ENCODE measurements at regions not wholly inside any gene's neighbourhood (a gene's known extent, or its start where the extent isn't known, plus 50 kb on each side); places are given as distances from the start of the nearest gene placed in this dataset.
"Not testable (repeated sequence)": the region's sequence is repeated elsewhere in the genome, so short reads cannot be mapped to it uniquely, and the experiment has no call there.

DNA sequence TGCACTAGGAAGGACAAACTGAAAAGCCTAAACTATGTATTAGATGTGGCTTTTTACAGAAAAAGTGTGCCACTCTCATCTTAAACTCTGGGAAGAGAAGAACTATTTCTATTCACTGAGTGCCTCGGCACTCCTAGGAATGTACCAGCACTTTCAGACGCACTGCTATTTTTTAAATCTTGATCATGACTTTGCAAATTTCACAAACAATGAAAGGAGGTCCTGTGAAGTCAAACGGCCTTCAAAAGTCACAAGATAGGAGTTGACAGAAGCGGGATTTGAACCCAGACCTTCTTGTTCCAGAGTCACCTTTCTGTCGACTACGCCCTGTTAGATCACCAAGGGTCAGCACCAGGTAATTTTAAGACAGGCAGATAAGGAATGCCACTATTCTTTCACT lies 365.4 kb downstream of the VRK1 start:
- ChIA-PET CTCF (no interaction called here), POLR2A (no interaction called here)

DNA sequence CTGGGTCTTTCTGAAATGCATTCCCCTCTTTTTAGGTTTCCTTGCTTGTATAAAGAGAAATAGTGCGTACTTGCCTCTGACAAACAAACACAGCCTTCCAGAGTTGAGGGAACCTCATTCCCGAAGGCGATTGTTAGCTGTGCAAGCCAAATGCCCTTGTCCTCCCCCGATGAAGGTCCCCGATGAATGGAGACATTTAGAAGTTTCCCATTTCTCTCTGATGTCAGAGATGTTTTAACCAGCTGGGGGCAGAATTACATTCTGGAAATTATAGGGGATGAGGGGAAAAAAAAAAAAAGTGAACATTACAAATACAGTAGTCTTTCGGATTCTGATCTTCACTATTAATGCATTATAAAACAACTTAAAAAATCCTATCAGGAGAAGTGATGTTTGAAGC lies 366.8 kb downstream of the VRK1 start:
- ChIA-PET POLR2A (no interaction called here), CTCF (no interaction called here)
- peaks cover 44% of the 10 kb centered on the region for H3K9me3 ChIP-seq (ENCODE audit: control insufficient read depth, insufficient read depth, low read length)
- no peaks in the 10 kb centered on the region for H3K27me3 ChIP-seq (ENCODE audit: control insufficient read depth, insufficient read depth, low read length)
- no peak overlapping the region for H3K4me3 ChIP-seq (ENCODE audit: low read depth, low read length)
- TF ChIP-seq, protein P1, sequence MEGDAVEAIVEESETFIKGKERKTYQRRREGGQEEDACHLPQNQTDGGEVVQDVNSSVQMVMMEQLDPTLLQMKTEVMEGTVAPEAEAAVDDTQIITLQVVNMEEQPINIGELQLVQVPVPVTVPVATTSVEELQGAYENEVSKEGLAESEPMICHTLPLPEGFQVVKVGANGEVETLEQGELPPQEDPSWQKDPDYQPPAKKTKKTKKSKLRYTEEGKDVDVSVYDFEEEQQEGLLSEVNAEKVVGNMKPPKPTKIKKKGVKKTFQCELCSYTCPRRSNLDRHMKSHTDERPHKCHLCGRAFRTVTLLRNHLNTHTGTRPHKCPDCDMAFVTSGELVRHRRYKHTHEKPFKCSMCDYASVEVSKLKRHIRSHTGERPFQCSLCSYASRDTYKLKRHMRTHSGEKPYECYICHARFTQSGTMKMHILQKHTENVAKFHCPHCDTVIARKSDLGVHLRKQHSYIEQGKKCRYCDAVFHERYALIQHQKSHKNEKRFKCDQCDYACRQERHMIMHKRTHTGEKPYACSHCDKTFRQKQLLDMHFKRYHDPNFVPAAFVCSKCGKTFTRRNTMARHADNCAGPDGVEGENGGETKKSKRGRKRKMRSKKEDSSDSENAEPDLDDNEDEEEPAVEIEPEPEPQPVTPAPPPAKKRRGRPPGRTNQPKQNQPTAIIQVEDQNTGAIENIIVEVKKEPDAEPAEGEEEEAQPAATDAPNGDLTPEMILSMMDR (IDR thresholded peaks at IDR 0.05; ENCODE audit: low read depth, low read length) = no peak
- DNase-seq (ENCODE audit: low read depth, low spot score) = no peak
- no peak overlapping the region for H3K27ac ChIP-seq (ENCODE audit: low read depth, low read length)

More for the DNA sequence above, 365.4 kb downstream of the VRK1 start:
- DNase-seq (ENCODE audit: low read depth, low spot score) = no peak
- H3K27ac ChIP-seq (ENCODE audit: low read depth, low read length) = no peak overlapping the region
- no peak overlapping the region for H3K4me3 ChIP-seq (ENCODE audit: low read depth, low read length)
- TF ChIP-seq, protein P1 (IDR thresholded peaks at IDR 0.05; ENCODE audit: low read depth, low read length) = no peak
- no peaks in the 10 kb centered on the region for H3K27me3 ChIP-seq (ENCODE audit: control insufficient read depth, insufficient read depth, low read length)
- peaks cover 48% of the 10 kb centered on the region for H3K9me3 ChIP-seq (ENCODE audit: control insufficient read depth, insufficient read depth, low read length)

DNA sequence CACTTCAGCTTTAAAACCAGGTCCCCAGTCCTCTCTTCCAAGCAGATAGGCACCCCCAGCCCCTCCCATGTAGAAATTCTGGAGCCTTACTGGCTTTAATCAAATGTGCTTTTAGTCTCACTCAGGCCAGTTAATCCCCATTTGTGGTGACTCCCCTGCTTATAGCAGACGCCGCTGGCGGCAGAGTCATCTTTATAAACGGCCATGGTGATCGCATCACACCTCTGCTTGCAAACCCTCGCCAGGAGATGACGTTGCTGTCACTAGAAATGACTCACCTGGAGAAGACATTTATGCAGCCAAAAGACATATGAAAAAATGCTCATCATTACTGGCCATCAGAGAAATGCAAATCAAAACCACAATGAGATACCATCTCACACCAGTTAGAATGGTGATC lies 369.3 kb downstream of the VRK1 start:
- H3K4me3 ChIP-seq (ENCODE audit: low read depth, low read length) = no peak overlapping the region
- H3K9me3 ChIP-seq (ENCODE audit: control insufficient read depth, insufficient read depth, low read length) = peaks cover 40% of the 10 kb centered on the region
- DNase-seq (ENCODE audit: low read depth, low spot score) = no peak
- POLR2A ChIA-PET = no interaction called here
- CTCF ChIA-PET = no interaction called here
- TF ChIP-seq, protein P1 (IDR thresholded peaks at IDR 0.05; ENCODE audit: low read depth, low read length) = no peak
- no peak overlapping the region for H3K27ac ChIP-seq (ENCODE audit: low read depth, low read length)
- H3K27me3 ChIP-seq (ENCODE audit: control insufficient read depth, insufficient read depth, low read length) = no peaks in the 10 kb centered on the region

DNA sequence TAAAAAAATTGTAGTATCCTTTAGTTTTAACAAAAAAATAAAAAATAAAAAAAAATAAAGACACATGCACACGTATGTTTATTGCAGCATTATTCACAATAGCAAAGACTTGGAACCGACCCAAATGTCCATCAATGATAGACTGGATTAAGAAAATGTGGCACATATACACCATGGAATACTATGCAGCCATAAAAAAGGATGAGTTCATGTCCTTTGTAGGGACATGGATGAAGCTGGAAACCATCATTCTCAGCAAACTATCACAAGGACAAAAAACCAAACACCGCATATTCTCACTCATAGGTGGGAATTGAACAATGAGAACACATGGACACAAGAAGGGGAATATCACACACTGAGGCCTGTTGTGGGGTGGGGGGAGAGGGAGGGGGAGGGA lies 370.4 kb downstream of the VRK1 start:
- POLR2A ChIA-PET; CTCF ChIA-PET; H3K27ac ChIP-seq (ENCODE audit: low read depth, low read length); H3K4me3 ChIP-seq (ENCODE audit: low read depth, low read length); H3K27me3 ChIP-seq (ENCODE audit: control insufficient read depth, insufficient read depth, low read length); DNase-seq (ENCODE audit: low read depth, low spot score): not testable (repeated sequence)
- H3K9me3 ChIP-seq (ENCODE audit: control insufficient read depth, insufficient read depth, low read length) = peaks cover 40% of the 10 kb centered on the region

DNA sequence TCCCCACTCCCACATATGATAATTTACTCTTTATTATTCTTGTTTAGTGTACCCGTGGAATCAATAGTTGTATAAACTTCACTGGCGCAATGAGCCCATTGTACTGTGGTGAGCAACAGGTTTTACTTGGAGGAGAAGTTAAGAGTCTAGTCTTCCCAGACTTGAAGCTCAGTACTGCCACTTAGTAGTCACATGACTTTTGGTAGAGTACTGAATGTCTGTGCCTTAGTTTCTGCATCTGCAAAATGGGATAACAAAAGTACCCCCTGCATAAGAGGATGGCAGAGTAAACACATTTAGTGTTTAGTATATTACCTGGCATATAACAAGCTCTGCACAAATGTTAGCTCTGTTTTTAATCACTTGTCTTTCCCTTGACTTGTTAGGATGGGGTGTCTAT lies 375.5 kb downstream of the VRK1 start:
- CTCF ChIA-PET = no interaction called here
- no peak overlapping the region for H3K27ac ChIP-seq (ENCODE audit: low read depth, low read length)
- no peak overlapping the region for H3K4me3 ChIP-seq (ENCODE audit: low read depth, low read length)
- DNase-seq (ENCODE audit: low read depth, low spot score) = no peak
- no peaks in the 10 kb centered on the region for H3K27me3 ChIP-seq (ENCODE audit: control insufficient read depth, insufficient read depth, low read length)
- TF ChIP-seq, protein P1 (IDR thresholded peaks at IDR 0.05; ENCODE audit: low read depth, low read length) = no peak
- peaks cover 44% of the 10 kb centered on the region for H3K9me3 ChIP-seq (ENCODE audit: control insufficient read depth, insufficient read depth, low read length)
- POLR2A ChIA-PET = no interaction called here

DNA sequence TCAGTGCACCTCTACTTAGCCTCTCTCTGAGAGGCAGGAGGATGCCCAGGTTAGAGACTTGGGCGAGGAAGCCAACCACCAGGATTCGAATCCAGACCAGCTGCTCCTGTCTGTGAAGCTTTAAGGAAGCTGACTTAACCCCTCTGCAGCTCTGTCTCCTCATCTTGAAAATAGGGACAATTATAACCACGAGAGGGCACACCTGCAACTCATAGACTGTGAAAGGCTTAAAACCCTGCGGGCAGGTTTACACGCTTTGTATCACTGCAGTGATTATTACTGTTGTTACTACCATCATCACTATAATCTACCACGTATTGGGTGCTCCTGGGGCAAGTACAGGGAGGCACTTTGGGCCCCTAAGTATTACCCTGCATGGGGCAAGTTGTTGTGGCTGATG lies 379.8 kb downstream of the VRK1 start:
- H3K9me3 ChIP-seq (ENCODE audit: control insufficient read depth, insufficient read depth, low read length) = peaks cover 49% of the 10 kb centered on the region
- no peaks in the 10 kb centered on the region for H3K27me3 ChIP-seq (ENCODE audit: control insufficient read depth, insufficient read depth, low read length)
- DNase-seq (ENCODE audit: low read depth, low spot score) = no peak
- no peak overlapping the region for H3K4me3 ChIP-seq (ENCODE audit: low read depth, low read length)
- no peak overlapping the region for H3K27ac ChIP-seq (ENCODE audit: low read depth, low read length)
- TF ChIP-seq, protein P1 (IDR thresholded peaks at IDR 0.05; ENCODE audit: low read depth, low read length) = no peak
- ChIA-PET CTCF (no interaction called here), POLR2A (no interaction called here)

Data from AG04450 (cell line).